ACHN (cell line): ENCODE measurements at regions not wholly inside any gene's neighbourhood (a gene's known extent, or its start where the extent isn't known, plus 50 kb on each side); places are given as distances from the start of the nearest gene placed in this dataset.

ENCODE experiments used
- DNase-seq: peaks from one replicate; pipeline ENCODE4 v3.0.0-alpha.2; 2015
- in situ Hi-C: cut with HindIII; loops from 2 replicates; pipeline ENCODE4 v1.10.0; 2017; ENCODE audit warnings: low sequenced_read_pairs, low pct_ligation_motif_present, low pct_unique_long_range_greater_than_20kb

- DNase-seq = no peak
- in situ Hi-C loops = no loop called here
These were observed 329.8 kb upstream of the PROK2 start for GRCh38 chr3:72114773-72115172.

GRCh38 chr3:72113964-72114363, 329.0 kb upstream of the PROK2 start:
- in situ Hi-C loops = no loop called here
- no peak for DNase-seq

GRCh38 chr3:72113564-72113963, 328.6 kb upstream of the PROK2 start:
- in situ Hi-C loops = no loop called here
- DNase-seq = no peak

GRCh38 chr3:72112435-72112834, 327.5 kb upstream of the PROK2 start:
- no peak for DNase-seq
- in situ Hi-C loops = no loop called here

- no peak for DNase-seq
- in situ Hi-C loops = no loop called here
These were observed 326.6 kb upstream of the PROK2 start for GRCh38 chr3:72111265-72112205.

- in situ Hi-C loops = no loop called here
- no peak for DNase-seq
These were observed 324.6 kb upstream of the PROK2 start for GRCh38 chr3:72109327-72110259.

- in situ Hi-C loops = no loop called here
These were observed 320.4 kb upstream of the PROK2 start for GRCh38 chr3:72105306-72105705.

GRCh38 chr3:72102112-72102616, 317.2 kb upstream of the PROK2 start:
- DNase-seq = no peak
- in situ Hi-C loops = no loop called here

More at GRCh38 chr3:72105306-72105705, 320.4 kb upstream of the PROK2 start:
- no peak for DNase-seq

- in situ Hi-C loops = no loop called here
- no peak for DNase-seq
These were observed 316.5 kb upstream of the PROK2 start for GRCh38 chr3:72101494-72101893.

- DNase-seq = peak; percentile 5
- in situ Hi-C loops = no loop called here
These were observed 315.7 kb upstream of the PROK2 start for GRCh38 chr3:72100601-72101187.

- in situ Hi-C loops = no loop called here
- DNase-seq = no peak
These were observed 315.1 kb upstream of the PROK2 start for GRCh38 chr3:72100080-72100511.

- DNase-seq = no peak
- in situ Hi-C loops = no loop called here
These were observed 314.6 kb upstream of the PROK2 start for GRCh38 chr3:72099326-72100079.

- no peak for DNase-seq
- in situ Hi-C loops = no loop called here
These were observed 312.1 kb upstream of the PROK2 start for GRCh38 chr3:72097053-72097452.

GRCh38 chr3:72095521-72095920, 310.6 kb upstream of the PROK2 start:
- no peak for DNase-seq
- in situ Hi-C loops = no loop called here

- DNase-seq = no peak
- in situ Hi-C loops = no loop called here
These were observed 309.0 kb upstream of the PROK2 start for GRCh38 chr3:72093992-72094334.

- in situ Hi-C loops = no loop called here
- no peak for DNase-seq
These were observed 308.5 kb upstream of the PROK2 start for GRCh38 chr3:72093270-72093991.

- in situ Hi-C loops = no loop called here
- no peak for DNase-seq
These were observed 307.8 kb upstream of the PROK2 start for GRCh38 chr3:72092778-72093177.
